ENCODE measurements at regions not wholly inside any gene's neighbourhood (a gene's known extent, or its start where the extent isn't known, plus 50 kb on each side); places are given as distances from the start of the nearest gene placed in this dataset.
"Not testable (repeated sequence)": the region's sequence is repeated elsewhere in the genome, so short reads cannot be mapped to it uniquely, and the experiment has no call there.

DNA sequence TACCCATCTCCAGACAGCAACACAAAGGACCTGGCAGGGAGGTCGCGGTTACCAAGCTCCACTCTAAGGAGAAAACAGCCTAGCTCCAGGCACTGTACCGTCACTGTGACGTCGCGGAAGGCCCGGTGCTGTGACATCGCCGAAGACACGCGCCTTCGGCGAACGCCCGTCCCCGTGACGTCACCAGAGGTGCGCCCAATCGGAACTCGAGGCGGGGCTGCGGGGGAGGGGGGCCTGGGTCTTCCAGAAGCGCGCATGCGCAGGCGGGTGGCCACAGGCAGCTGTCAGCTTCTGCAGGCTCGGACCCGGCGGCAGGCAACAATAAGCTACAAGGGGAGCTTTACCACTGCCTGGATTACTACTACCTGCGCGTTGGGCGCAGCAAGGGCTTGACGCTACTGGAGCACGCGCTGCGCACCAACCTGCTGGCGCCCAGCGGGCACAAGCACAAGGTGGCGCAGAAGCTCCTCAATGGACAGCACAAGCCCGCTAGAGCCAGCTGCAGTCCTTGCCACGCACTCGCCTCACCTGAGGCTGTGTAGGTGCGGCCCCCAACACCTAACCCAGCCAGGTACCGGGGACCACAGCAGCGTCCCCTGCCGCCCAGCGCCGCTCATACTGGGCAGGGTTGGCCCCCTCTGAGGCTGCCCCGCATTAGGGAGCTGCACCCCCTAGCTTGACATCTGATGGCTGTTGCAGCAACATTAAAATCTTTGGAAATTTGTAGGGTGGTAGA is 208.4 kb downstream of the TPST1 start:
- peak; percentile 90 for DNase-seq

DNA sequence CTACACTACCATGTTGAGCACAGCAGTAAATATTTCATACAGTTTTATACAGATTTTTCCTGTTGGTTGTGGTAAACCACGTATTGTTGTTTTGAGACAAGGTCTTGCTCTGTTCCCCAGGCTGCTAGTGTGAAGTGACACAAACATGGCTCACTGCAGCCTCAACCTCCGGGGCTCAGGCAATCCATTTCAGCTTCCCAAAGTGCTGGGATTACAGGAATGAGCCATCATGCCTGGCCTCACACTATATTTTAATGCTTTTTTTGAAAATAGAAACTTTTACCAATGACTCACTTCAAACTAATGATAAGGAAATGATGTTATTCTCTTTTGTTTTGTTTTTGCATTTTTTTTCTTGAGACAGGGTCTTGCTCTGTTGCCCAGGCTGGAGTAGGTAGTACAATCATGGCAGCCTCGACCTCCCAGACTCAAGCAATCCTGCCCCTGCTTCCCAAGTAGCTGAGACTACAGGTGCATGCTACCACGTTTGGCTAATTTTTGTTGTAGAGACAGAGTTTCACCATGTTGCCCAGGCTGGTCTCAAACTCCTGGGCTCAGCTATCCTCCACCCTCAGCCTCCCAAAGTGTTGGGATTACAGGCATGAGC is 210.6 kb downstream of the TPST1 start:
- DNase-seq = no peak

DNA sequence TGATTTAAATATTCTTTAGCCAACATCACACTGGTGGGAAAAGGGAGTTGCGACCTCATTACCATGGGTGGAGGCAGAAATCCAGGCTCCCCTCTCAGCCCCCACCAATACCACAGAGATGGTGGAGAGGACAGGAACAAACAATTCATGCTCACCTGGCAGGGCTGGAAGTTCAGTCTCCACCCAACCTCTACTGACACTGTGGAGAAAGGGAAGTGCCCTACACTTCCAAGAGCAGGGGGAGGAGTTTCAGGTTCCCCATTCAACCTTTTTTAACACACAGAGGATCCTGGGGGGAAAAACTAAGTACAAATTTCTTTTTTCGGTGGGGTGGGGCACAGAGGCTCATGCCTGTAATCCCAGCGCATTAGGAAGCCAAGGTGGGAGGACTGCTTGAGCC is 210.1 kb upstream of the KCTD7 start:
- no peak for DNase-seq

DNA sequence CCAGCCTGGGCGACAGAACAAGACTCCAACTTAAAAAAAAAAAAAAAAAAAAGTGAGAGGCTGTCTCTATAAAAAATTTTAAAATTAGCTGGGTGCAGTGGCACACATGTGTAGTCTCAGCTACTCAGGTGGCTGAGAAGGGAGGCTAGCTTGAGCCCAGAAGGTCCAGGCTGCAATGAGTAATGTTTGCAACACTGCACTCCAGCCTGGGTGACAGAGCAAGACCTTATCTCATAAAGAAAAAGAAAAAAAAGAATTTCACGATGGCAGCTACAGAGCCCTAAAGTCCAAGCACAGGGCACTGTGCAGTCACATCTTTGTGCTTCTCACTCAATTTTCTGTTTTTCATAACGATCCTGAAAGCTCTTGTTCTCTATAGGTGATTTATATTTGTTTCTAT is 209.5 kb upstream of the KCTD7 start:
- DNase-seq = no peak

DNA sequence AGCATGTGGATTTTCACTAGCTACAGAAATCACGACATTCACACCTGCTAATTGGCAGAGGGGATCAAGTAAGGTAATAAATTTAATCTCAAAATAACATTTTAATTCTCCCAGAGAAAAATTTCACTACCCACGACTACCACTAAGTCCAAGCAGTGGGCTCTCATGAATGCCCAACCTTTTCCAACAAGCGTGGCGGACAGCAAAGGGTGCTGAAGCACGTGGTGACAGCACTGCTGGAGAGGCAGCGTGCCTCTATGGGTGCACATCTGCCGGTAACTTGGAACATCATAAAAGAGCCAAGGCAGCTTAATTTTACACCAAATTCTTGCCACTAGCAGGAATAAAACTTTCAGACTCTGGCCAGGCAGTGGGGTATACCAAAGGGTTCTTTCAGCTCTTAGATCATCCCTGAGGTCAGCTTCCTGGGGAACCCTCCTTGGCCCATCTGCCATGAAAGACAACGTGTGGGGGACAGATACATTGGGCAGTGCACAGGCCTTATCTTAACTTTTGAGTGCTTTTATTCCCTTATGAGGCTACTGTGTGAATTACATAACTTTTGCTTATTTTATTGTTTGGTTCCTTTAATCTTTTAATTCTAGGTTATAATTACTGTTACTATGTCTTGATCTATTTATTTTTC is 206.7 kb upstream of the KCTD7 start:
- no peak for DNase-seq

DNA sequence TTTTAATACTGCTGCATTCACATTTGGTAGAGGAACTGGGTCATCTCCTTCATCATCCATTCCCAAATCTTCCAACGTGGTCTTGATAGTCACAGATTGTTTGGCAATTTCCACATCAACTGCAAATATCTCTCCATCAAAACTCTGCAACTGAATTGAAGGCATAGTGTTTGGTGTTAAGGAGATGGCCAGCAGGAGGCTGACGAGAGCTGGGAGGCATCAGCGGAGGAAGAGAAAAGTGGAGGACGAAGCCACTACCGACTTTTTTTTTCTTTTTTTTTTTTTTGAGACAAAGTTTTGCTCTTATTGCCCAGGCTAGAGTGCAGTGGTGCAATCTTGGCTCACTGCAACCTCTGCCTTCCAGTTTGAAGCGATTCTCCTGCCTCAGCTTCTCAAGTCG is 205.0 kb upstream of the KCTD7 start:
- no peak for DNase-seq

DNA sequence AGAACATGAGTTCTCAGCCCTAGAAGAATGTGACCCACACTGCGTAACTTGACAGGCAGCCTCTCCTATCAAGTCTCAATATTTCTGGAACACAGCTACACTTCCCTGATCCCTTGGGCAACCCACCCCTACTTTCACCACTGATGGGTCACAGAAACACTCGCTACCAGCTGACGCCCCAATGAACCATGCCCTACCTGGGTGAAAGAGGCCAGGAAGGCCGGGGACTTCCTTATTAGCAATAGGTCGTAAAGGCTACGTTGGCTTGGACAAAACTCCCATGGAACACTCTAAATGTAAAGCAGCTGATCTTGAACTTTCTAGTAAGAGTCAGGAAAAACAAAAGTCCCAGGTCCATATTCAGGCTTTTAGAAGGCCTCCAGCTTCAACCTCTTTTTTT is 202.3 kb upstream of the KCTD7 start:
- DNase-seq = no peak

DNA sequence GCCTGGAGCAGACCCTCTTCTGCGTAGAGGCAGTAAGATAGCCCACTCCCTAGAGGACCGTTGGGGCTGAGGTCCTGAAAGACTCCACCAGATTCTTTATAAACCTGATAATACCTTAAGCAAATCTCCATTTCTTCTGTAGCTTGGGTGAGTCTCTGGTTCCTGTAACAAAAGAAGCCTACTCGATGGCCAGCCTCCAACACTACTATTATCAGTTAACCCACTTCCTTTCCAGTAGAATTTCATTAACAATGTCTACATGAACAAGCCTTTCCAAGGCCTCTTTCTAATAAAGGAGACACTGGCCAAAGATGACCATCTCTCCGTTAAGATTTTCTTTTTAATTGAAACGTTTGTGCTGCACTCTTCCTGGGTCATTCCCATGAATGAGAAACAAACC is 201.7 kb upstream of the KCTD7 start:
- no peak for DNase-seq

DNA sequence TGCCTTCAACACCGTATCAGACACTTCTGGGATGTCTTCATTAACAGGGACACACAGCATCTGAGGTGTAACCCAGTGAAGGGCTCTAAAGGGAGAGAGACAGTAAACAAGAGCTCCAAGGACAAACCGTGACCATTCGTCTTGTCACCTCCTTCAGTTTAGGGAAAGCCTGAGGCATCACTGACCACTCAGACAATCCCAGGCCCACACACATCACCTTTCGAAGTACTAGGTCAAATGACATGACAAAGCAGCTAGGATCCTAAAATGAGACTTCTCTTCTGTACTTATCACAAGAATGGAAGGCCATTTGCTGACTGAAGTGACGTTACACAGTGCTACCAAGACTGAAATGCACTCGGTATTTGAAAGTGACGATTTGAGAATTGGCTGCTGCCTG is 200.7 kb upstream of the KCTD7 start:
- no peak for DNase-seq

DNA sequence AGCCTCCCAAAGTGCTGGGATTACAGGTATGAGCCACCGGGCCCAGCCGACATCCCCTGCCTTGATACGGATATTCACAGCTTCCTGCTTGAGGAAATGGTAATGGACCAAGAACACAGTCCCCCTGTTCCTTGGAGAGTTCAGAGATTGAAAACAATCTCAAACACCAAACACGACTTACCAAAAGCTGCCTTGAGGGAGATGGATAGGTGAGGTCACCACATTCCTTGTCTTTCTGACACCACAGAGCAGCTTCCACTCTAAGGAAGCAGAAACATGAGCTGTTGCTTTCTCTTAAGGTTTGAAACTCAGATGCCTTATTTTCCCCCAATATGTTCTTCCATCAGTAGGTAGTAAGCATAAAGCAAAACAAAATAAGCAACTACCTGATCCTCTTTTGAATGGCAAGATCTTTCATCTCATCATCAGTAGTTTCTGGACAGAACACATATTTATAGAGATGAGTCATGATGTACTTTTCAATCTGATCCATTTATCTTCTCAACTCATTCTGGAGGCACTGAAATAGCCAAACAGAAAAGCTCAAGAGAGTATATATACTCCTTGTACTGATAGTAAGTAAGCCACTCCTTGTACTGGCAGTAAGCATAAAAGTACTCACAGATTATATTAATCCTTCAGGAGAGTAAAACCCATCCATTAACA is 199.1 kb upstream of the KCTD7 start:
- no peak for DNase-seq

DNA sequence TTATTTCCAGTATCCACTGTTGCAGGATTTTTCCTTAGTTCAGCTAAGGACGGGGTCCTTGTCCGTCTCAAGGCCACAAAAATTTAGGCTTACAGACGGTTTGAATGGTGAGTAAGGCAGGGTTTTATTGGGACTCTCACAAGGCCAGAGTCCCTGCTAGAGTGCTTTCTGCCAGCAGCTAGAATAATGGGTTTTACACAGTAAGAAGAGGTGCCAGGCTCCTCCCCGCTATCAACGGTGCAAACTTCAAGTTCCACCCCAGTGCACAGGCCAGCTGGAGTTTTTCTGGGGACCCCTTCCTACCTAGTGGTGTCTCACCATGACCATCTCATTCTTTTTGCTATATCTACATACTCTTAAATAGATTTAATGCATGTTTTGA is 198.5 kb upstream of the KCTD7 start:
- DNase-seq = no peak

DNA sequence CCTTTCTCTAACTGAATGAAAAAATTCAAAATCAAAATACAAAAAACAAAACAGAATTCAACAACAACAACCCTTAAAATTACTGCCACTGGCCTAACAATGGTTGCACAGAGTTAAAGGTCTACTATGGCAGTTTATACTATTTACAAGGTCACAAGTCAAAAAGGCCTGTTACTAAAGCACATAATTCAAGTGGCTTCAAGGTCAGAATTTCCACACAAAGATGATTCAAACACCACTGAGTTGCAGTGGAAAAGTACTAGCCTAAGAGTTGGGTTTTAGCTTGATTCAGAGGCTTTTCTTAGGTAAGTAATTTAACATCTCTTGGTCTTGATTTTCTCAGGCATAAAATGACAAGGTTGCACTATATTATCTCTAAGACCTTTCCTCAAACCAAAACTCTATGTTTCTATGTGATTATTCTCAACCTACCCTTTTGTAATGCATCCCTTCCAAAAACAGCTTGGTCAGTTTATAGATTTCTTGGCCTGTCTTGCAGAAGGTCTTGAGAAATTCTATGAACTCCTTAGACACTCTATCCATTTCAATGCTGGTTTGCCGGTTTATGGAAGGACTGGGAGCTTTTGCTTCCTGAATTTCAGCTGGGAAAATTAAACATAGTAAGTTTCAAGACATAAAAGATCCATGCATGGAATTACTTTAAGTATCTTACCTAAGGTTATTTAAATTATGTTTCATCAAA is 189.8 kb upstream of the KCTD7 start:
- DNase-seq = not testable (repeated sequence)

DNA sequence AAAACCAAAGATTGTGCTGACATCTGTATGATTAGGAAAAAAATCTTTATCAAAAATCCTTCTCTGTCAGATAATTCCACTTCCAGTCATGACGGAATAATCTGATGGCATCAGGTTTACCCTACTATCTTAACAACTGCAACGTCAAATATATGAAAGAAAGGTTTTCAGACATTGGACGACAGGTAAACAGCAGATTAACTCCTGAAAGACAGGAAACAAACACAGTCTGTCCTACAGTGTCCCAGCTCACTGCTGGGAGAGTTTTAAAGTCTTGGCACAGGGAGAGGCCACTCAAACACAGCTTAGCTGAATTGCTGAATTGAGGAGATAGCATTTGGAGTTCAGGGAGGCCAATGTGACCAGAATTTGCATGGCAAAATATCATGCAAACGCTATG is 186.3 kb upstream of the KCTD7 start:
- no peak for DNase-seq

DNA sequence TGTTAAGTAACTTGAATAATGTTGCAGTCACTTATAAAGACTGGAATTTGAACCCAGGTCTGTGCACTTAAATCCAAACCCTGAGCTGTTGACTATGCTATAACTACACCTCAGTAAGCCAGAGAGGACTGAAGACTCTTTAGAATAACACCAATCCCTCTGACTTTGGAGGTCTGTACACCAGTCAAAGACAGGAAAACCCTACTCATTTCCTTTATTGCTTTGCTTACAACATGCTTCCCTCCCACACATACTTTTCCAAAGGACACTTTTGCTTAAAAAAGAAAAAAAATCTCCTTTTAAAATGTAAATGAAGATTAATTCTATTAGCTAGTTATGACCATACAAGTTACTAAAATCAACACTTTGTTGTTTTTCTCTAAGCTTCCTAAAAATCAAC is 184.7 kb upstream of the KCTD7 start:
- DNase-seq = no peak

DNA sequence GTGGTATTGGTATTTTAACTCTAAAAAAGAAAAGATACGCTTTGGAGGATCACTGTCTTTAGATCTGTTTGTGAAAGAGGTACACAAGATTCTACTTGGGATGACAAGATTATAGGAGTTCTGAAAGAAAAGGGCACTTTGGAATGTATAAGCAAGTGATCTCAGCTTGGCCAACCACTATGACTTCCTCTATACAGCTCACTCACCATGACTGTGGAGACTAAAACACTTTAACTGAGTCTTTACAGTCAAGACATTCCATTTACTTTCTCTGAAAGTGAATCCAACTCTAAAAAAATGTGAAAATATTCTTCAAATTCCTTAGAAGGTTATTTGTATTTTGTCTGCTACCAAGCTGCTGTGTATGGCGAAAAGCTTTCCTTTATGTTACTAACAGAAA is 181.7 kb upstream of the KCTD7 start:
- not testable (repeated sequence) for DNase-seq

DNA sequence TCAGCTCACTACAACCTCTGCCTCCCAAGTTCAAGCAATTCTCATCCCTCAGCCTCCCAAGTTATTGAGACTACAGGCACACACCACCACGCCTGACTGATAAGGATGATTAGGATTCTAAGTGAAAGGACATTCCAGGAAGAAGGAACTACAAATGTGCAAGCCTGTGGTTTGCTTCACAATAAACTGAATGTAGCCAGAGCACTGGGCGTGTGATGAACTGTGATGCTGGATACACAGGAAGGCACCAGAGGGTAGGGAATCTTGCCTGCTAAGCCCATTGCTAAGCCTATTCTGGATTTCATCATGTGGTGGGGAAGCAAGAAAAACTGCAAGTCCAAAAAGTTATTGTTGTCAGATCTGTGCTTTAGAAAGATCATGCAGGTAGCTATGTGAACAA is 177.9 kb upstream of the KCTD7 start:
- not testable (repeated sequence) for DNase-seq

DNA sequence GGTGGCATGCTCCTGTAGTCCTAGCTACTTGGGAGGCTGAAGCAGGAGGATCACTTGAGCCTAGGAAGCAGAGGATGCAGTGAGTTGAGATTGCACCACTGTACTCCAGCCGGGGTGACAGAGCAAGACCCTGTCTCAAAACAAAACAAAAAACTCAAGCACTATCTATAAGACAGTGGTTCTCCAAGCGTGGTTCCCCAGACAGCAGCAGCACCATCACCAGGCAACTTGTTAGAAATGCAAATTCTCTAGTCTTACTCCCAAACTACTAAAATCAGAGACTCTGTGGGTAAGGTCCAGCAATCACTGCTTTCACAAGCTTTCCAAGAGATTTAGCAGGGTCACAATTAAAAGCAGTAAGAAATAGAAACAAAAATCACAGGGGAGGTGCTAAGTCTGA is 177.0 kb upstream of the KCTD7 start:
- not testable (repeated sequence) for DNase-seq

DNA sequence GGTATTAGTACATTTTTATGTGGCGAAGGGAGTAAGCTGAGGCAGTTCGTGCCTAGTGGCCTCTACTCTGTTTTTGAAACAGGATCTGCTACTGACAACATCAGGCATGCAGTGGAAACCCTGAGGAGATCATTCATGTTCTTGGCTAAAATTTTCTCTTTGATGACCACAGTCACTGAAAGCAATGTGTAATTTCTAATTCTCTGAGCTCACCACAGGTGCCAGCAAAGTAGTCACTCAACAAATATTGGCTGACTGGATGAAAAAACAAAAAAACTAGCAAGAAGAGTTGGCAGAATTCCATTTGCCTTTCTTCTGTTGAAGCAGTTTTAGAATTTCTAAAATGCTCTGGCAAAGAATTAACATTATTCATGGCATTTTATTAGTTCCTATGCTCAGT is 176.5 kb upstream of the KCTD7 start:
- DNase-seq = no peak

DNA sequence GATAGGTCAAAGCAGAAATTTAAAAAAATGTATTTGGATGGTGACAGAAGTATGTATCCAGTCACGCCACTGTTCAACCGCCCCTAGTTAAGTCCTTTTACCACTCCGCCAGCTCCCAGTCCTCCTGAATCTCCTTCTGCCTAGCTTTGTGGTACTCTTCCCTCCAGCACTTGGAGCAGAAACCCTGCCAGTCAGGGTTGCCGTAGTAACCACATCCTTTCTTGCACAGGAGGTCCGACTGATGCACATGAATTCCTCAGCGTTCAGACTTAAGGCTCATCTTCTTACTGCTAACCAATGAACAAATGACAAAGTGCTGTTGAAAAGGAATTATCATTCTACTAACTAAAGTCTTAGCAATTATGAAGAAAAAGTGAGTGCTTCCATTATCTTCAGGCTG is 175.3 kb upstream of the KCTD7 start:
- DNase-seq = no peak

DNA sequence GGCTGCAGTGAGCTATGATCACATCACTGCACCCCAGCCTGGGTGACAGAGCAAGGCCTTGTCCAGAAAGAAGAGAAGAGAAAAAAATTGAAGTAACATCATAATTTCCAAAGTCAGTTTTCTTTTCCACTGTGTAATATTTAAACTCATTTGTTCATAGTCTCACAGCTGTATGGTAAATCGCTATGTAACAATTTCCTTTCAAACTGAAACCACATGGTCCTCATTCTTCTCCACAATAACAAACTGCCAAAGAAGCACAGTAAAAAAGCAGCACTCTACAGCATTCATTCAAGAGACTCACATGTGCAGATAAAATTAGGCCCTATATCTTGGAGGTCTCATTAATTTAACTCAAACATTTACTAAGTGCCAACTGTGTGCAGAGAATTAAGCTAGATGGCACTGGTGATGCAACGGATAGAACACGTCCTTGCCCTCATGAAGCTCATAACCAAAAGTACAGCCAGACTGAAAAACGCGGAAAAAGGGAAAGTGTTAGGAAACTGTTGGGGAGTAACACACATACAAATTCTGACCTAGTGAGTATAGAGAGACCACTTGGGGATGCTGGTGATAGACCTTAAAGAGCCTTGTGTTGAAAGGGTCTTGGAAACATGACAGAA is 174.0 kb upstream of the KCTD7 start:
- DNase-seq = no peak

DNA sequence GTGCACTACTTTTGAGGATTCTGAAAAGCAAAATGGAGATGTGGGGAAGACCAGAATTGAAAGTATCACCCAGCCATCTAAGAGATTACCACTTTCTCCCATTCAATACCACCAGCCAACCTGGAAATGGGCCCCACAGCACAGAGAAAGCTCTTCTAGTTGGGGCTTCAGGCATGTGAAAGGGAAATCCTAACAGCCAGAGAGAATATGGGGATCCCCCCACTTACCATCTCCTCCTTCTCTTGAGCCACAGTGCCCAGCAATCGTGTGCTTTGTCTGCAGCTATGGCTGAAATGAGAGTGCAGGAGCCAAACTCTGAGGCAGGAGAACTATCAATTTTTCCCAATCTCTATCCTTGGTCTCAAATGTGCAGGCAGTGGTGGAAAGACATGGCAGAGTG is 173.2 kb upstream of the KCTD7 start:
- not testable (repeated sequence) for DNase-seq

DNA sequence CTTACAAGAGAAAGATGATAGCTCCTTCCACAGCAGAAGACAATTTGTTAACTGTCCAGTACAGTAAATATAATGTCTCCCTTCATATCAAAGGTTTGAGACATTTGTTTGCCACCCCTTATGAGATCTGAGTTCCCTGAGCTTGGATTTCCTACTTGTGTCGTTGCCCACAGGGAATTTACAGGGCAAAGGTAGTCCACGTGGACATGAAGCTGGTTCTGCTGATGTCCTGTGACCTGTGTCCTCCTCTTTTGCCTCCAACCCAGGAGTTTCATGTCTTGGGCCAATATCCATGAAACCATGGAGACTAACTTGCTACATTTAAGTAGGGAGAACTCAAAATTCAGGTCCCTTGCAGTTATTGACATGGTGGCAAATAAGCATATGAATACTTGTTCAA is 172.2 kb upstream of the KCTD7 start:
- not testable (repeated sequence) for DNase-seq

DNA sequence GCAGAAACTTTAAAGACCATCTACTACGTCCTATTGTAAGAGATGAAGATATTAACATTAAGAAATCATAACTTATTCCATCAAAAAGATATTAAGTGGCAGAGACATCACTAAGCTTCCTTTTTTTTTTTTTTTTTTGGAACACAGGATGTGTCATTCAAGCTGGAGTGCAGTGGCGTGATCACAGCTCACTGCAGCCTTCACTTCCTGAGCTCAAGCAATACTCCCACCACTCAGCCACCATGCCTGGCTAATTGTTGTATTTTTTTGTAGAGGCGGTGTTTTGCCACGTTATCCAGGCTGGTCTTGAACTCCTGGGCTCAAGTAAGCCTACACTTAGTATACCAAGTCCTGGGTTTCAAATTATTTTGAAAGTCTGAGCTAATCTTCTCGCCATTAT is 169.7 kb upstream of the KCTD7 start:
- not testable (repeated sequence) for DNase-seq

All from left hindlimb (tissue), 1 donor.